ENCODE measurements at regions not wholly inside any gene's neighbourhood (a gene's known extent, or its start where the extent isn't known, plus 50 kb on each side); places are given as distances from the start of the nearest gene placed in this dataset.
"Not testable (repeated sequence)": the region's sequence is repeated elsewhere in the genome, so short reads cannot be mapped to it uniquely, and the experiment has no call there.

DNA sequence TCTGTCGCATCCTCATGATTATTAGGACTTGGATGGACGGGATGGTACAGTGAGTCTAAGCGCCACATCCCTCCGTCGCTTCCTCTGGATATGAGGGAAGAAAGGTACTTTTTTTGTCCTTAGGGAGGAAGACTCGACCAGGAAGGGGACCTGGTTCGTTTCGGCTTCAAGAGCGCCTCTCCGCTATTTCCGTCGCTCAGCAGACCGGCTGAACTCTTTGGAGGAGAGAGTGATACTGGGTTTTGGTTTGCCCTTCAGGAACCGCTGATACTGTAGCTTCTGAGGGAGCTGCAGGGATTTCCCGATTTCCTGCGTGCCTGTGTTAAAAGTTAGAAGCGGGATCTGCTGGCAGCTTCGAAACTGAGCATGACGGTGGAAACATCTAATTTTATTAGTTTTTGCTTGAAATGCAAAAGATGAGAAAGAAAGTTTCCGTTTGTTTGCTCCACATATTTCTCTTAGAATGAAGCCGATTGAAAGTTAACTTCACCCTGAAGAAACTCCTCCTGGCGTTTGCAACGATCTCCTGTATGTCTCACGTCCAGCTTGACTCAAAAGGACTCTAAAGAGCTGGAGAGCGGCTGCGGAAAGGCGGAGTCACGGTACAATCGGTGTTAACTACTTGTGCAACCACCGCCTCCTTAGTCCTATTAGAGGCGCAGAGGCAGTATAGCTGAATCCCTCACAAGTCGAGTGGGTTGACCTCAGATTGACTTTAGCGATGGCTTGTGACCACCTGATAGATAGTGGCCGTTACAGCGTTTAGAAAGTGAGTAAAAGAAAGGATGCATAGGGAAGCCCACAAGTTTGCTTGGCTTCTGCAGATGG is 129.4 kb downstream of the TRIM27 start:
- DNase-seq (no peak), ATAC-seq (no peak)
- no peak overlapping the region for H3K4me3 ChIP-seq
- no peak for TF ChIP-seq CTCF (IDR thresholded peaks at IDR 0.05)
- TF ChIP-seq POLR2A (IDR thresholded peaks at IDR 0.05): no peak
- peaks cover 11 to 32% of the 10 kb centered on the region in 2 donors for H3K27me3 ChIP-seq
- H3K36me3 ChIP-seq: no peaks in the 10 kb centered on the region
- WGBS (ENCODE audit: insufficient coverage, low coverage, low lambda C conversion rate, missing lambda C conversion rate): 3% methylated on average over 32 of the region's 35 CpGs
- no peaks in the 10 kb centered on the region for H3K9me3 ChIP-seq
- intact Hi-C loops (cut with DNase I): no loop called here
- no peak overlapping the region for H3K27ac ChIP-seq
- H3K4me1 ChIP-seq: no peaks in the 10 kb centered on the region

DNA sequence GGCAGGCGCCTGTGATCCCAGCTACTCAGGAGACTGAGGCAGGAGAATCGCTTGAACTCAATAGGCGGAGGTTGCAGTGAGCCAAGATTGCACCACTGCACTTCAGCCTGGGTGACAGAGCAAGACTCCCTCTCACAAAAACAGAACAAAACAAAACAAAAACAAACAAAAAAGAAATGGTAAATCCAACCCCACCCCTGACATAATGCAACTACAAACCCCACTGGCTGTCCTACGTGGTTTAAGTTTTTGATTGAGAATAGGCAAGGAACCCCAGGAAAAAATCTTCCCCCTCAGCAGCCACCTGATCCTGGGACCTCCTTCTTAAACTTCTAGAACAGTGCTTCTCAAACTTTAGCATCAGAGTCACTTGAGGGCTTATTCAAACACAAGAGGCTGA is 123.1 kb downstream of the TRIM27 start:
- H3K36me3 ChIP-seq; intact Hi-C loops (cut with DNase I); H3K4me3 ChIP-seq; DNase-seq; ATAC-seq; H3K27ac ChIP-seq; H3K9me3 ChIP-seq; H3K4me1 ChIP-seq; H3K27me3 ChIP-seq: not testable (repeated sequence)
- 17% methylated on average over 1 of the region's 4 CpGs for WGBS (ENCODE audit: insufficient coverage, low coverage, low lambda C conversion rate, missing lambda C conversion rate)

GRCh38 chr6:28802417-28803336 is 121.1 kb downstream of the TRIM27 start:
- no peak for TF ChIP-seq POLR2A (IDR thresholded peaks at IDR 0.05)
- no peak for TF ChIP-seq CTCF (IDR thresholded peaks at IDR 0.05)
- WGBS (ENCODE audit: insufficient coverage, low coverage, low lambda C conversion rate, missing lambda C conversion rate): 26% methylated on average over 25 of the region's 25 CpGs
- DNase-seq: no peak
- ATAC-seq: no peak
- peaks cover 0 to 7% of the 10 kb centered on the region in 2 donors for H3K27me3 ChIP-seq
- H3K4me3 ChIP-seq: no peak overlapping the region
- H3K36me3 ChIP-seq: no peaks in the 10 kb centered on the region
- H3K9me3 ChIP-seq: no peaks in the 10 kb centered on the region
- intact Hi-C loops (cut with DNase I): no loop called here
- no peaks in the 10 kb centered on the region for H3K4me1 ChIP-seq
- no peak overlapping the region for H3K27ac ChIP-seq

GRCh38 chr6:28803337-28803709 is 120.5 kb downstream of the TRIM27 start:
- H3K27ac ChIP-seq: no peak overlapping the region
- H3K27me3 ChIP-seq: peaks cover 0 to 7% of the 10 kb centered on the region in 2 donors
- TF ChIP-seq CTCF (IDR thresholded peaks at IDR 0.05): no peak
- H3K36me3 ChIP-seq: no peaks in the 10 kb centered on the region
- H3K4me1 ChIP-seq: no peaks in the 10 kb centered on the region
- ATAC-seq (no peak), DNase-seq (no peak)
- 3% methylated on average over 8 of the region's 8 CpGs for WGBS (ENCODE audit: insufficient coverage, low coverage, low lambda C conversion rate, missing lambda C conversion rate)
- intact Hi-C loops (cut with DNase I): no loop called here
- no peaks in the 10 kb centered on the region for H3K9me3 ChIP-seq
- no peak overlapping the region for H3K4me3 ChIP-seq

Measured in right lobe of liver (tissue), 6 donors.